Lower leg skin (tissue), 4 donors: ENCODE measurements at regions not wholly inside any gene's neighbourhood (a gene's known extent, or its start where the extent isn't known, plus 50 kb on each side); places are given as distances from the start of the nearest gene placed in this dataset.

Experiments
- DNase-seq, 2 donors: peaks; one replicate each; pipeline ENCODE4 v3.0.0-alpha.2; 2019; ENCODE audit warnings: low spot score in 2 of 2
- H3K4me3 ChIP-seq: fragments of 200-600 bp; sonication (generic); 2 replicates; pipeline ENCODE4 v1.5.1; 2017; ENCODE audit warnings: mild to moderate bottlenecking, low read depth; ENCODE audit not compliant: poor library complexity, severe bottlenecking
- CTCF ChIP-seq, 3 donors: fragments of 450-650 bp; IDR thresholded peaks; one replicate each; pipeline ENCODE4 v1.5.1; 2016; ENCODE audit warnings: antibody characterized with exemption in 3 of 3, mild to moderate bottlenecking in 3 of 3, moderate library complexity in 2 of 3
- POLR2A ChIP-seq, 2 donors: fragments of 450-650 bp; IDR thresholded peaks; one replicate each; pipeline ENCODE4 v1.6.1; 2016 to 2017; ENCODE audit warnings: antibody characterized with exemption in 2 of 2, mild to moderate bottlenecking in 1 of 2, moderate library complexity in 1 of 2
- WGBS, 2 donors: methylation state at CpG; one replicate each; pipeline ENCODE4 v1.1.5; 2018; 5-methylcytosine and 5-hydroxymethylcytosine counted together
- intact Hi-C: fragments of 100-400 bp; cut with DNase I; formaldehyde crosslinking; loops from one replicate; pipeline ENCODE4 v1.15.0; 2023; ENCODE audit warnings: low total_unique reads

GRCh38 chr13:33606692-33607091 lies 211.3 kb upstream of the RFC3 start:
- TF ChIP-seq CTCF (IDR thresholded peaks at IDR 0.05) (no peak), POLR2A (IDR thresholded peaks at IDR 0.05) (no peak)
- DNase-seq, result no peak
- H3K4me3 ChIP-seq, result no peak overlapping the region
- WGBS, 2 donors, result 63 to 72% methylated on average over 7 of the region's 7 CpGs
- intact Hi-C loops, result no loop called here

- DNase-seq, result no peak
- WGBS, 2 donors, result 78 to 80% methylated on average over 27 of the region's 27 CpGs
- no peak for TF ChIP-seq CTCF (IDR thresholded peaks at IDR 0.05)
- no peak for TF ChIP-seq POLR2A (IDR thresholded peaks at IDR 0.05)
- H3K4me3 ChIP-seq, result no peak overlapping the region
- intact Hi-C loops, result no loop called here
Observed at GRCh38 chr13:33610438-33611120, 207.4 kb upstream of the RFC3 start.

- intact Hi-C loops, result no loop called here
- DNase-seq, result no peak
- no peak overlapping the region for H3K4me3 ChIP-seq
- 77 to 85% methylated on average over 14 of the region's 14 CpGs for WGBS, 2 donors
- TF ChIP-seq CTCF (IDR thresholded peaks at IDR 0.05), result no peak
- no peak for TF ChIP-seq POLR2A (IDR thresholded peaks at IDR 0.05)
Observed at GRCh38 chr13:33611121-33611805, 206.7 kb upstream of the RFC3 start.

- no peak overlapping the region for H3K4me3 ChIP-seq
- TF ChIP-seq CTCF (IDR thresholded peaks at IDR 0.05) (no peak), POLR2A (IDR thresholded peaks at IDR 0.05) (no peak)
- no peak for DNase-seq
- intact Hi-C loops, result no loop called here
- WGBS, 2 donors, result 87 to 91% methylated on average over 4 of the region's 4 CpGs
Observed at GRCh38 chr13:33612641-33613638, 205.0 kb upstream of the RFC3 start.

GRCh38 chr13:33615436-33615835 lies 202.5 kb upstream of the RFC3 start:
- intact Hi-C loops, result no loop called here
- TF ChIP-seq CTCF (IDR thresholded peaks at IDR 0.05), result no peak
- no peak for TF ChIP-seq POLR2A (IDR thresholded peaks at IDR 0.05)
- WGBS, 2 donors, result 58 to 61% methylated on average over 2 of the region's 2 CpGs
- DNase-seq, result no peak
- no peak overlapping the region for H3K4me3 ChIP-seq
